Fibroblast of lung (primary cell): ENCODE measurements at regions not wholly inside any gene's neighbourhood (a gene's known extent, or its start where the extent isn't known, plus 50 kb on each side); places are given as distances from the start of the nearest gene placed in this dataset.
A peak's percentile ranks its signal among the peaks of the same experiment; 100 is the strongest.

Experiments
- DNase-seq, 2 donors: peaks; one replicate each; pipeline versions ENCODE4 v3.0.0 to v3.0.0-alpha.2; 2010; ENCODE audit warnings: low read depth in 2 of 2
- H2AFZ ChIP-seq: 2 replicates; pipeline ENCODE4 v1.5.1; 2012; ENCODE audit warnings: low read length, control low read depth, inconsistent platforms
- H3K27ac ChIP-seq: 2 replicates; pipeline ENCODE4 v1.5.1; 2011; ENCODE audit warnings: low read length, control low read depth; ENCODE audit not compliant: insufficient read depth
- H3K27me3 ChIP-seq: 2 replicates; pipeline ENCODE4 v1.5.1; 2011; ENCODE audit warnings: mild to moderate bottlenecking, low read length; ENCODE audit not compliant: control insufficient read depth, insufficient read depth
- H3K36me3 ChIP-seq: 2 replicates; pipeline ENCODE4 v1.5.1; 2011; ENCODE audit warnings: low read length; ENCODE audit not compliant: control insufficient read depth, insufficient read depth
- H3K4me1 ChIP-seq: 2 replicates; pipeline ENCODE4 v1.5.1; 2011; ENCODE audit warnings: low read length; ENCODE audit not compliant: control insufficient read depth, insufficient read depth; ENCODE audit errors: extremely low read depth
- H3K4me2 ChIP-seq: 2 replicates; pipeline ENCODE4 v1.5.1; 2011; ENCODE audit warnings: low read length, control low read depth; ENCODE audit not compliant: insufficient read depth; ENCODE audit errors: extremely low read depth
- H3K4me3 ChIP-seq, 4 experiments: fragments of 200-600 bp in 1 of 4; sonication (generic) in 1 of 4; replicated peaks in 1 of 4; 2 replicates each; pipeline ENCODE4 v1.5.1; 2011 to 2016; ENCODE audit warnings: low read length in 4 of 4, low read depth in 3 of 4, mild to moderate bottlenecking in 3 of 4, control low read depth in 2 of 4, inconsistent platforms in 1 of 4, mixed read lengths in 1 of 4; ENCODE audit not compliant: insufficient read depth in 1 of 4; ENCODE audit errors: control extremely low read depth in 1 of 4
- H3K79me2 ChIP-seq: 2 replicates; pipeline ENCODE4 v1.5.1; 2012; ENCODE audit warnings: mild to moderate bottlenecking, low read length, inconsistent platforms; ENCODE audit not compliant: control insufficient read depth, insufficient read depth
- H3K9ac ChIP-seq: 2 replicates; pipeline ENCODE4 v1.5.1; 2011; ENCODE audit warnings: mild to moderate bottlenecking, low read length, control low read depth; ENCODE audit not compliant: insufficient read depth
- H3K9me3 ChIP-seq: 2 replicates; pipeline ENCODE4 v1.5.1; 2012; ENCODE audit warnings: low read depth, low read length; ENCODE audit not compliant: control insufficient read depth, insufficient read depth
- H4K20me1 ChIP-seq: 2 replicates; pipeline ENCODE4 v1.5.1; 2011; ENCODE audit warnings: low read length; ENCODE audit not compliant: control insufficient read depth, insufficient read depth; ENCODE audit errors: extremely low read depth
- CTCF ChIP-seq, 2 donors: IDR thresholded peaks in 1 of 2; conservative IDR thresholded peaks in 1 of 2; 1 replicate in 1 of 2; 2 replicates in 1 of 2; pipeline ENCODE4 v1.5.1; 2011 to 2012; ENCODE audit warnings: low read length in 2 of 2, control low read depth in 1 of 2, inconsistent platforms in 1 of 2, low read depth in 1 of 2, mild to moderate bottlenecking in 1 of 2
- EZH2 ChIP-seq: IDR thresholded peaks from 2 replicates; pipeline ENCODE4 v1.5.1; 2012; ENCODE audit warnings: low read length, control low read depth, mild to moderate bottlenecking; ENCODE audit errors: missing control alignments

- Histone ChIP-seq H3K9me3 (no peaks in the 10 kb centered on the region), H3K9ac (no peak overlapping the region), H2AFZ (no peak overlapping the region), H3K36me3 (no peaks in the 10 kb centered on the region), H4K20me1 (no peaks in the 10 kb centered on the region), H3K4me1 (no peaks in the 10 kb centered on the region), H3K27me3 (no peaks in the 10 kb centered on the region), H3K79me2 (no peaks in the 10 kb centered on the region), H3K27ac (no peak overlapping the region), H3K4me3 (no peak overlapping the region), H3K4me2 (no peak overlapping the region)
- peak in 1 of 2 donors; percentile 6 for DNase-seq
- TF ChIP-seq EZH2, result no peak
These were observed 128.8 kb upstream of the SMIM30 start for GRCh38 chr7:113247198-113247597.

GRCh38 chr7:113246738-113247137 lies 128.4 kb upstream of the SMIM30 start:
- Histone ChIP-seq H2AFZ (no peak overlapping the region), H3K9me3 (no peaks in the 10 kb centered on the region), H3K4me1 (no peaks in the 10 kb centered on the region), H3K4me3 (no peak overlapping the region), H4K20me1 (no peaks in the 10 kb centered on the region), H3K4me2 (no peak overlapping the region), H3K36me3 (no peaks in the 10 kb centered on the region), H3K27ac (no peak overlapping the region), H3K27me3 (no peaks in the 10 kb centered on the region), H3K79me2 (no peaks in the 10 kb centered on the region), H3K9ac (no peak overlapping the region)
- DNase-seq, result no peak
- no peak for TF ChIP-seq CTCF (conservative IDR thresholded peaks at IDR 0.05 in 1 of 2, IDR thresholded peaks at IDR 0.05 in 1 of 2; ENCODE audit: low read depth in 1 of 2, low read length in 2 of 2)
- no peak for TF ChIP-seq EZH2

- Histone ChIP-seq H3K27me3 (no peaks in the 10 kb centered on the region), H3K79me2 (no peaks in the 10 kb centered on the region), H2AFZ (no peak overlapping the region), H3K4me3 (no peak overlapping the region), H3K36me3 (no peaks in the 10 kb centered on the region), H3K9ac (no peak overlapping the region), H3K27ac (no peak overlapping the region), H3K9me3 (no peaks in the 10 kb centered on the region), H4K20me1 (no peaks in the 10 kb centered on the region), H3K4me1 (no peaks in the 10 kb centered on the region), H3K4me2 (no peak overlapping the region)
- TF ChIP-seq EZH2, result no peak
- TF ChIP-seq CTCF (conservative IDR thresholded peaks at IDR 0.05 in 1 of 2, IDR thresholded peaks at IDR 0.05 in 1 of 2; ENCODE audit: low read depth in 1 of 2, low read length in 2 of 2), result no peak
- no peak for DNase-seq
These were observed 114.5 kb upstream of the SMIM30 start for GRCh38 chr7:113232885-113233284.
